ENCODE measurements at regions not wholly inside any gene's neighbourhood (a gene's known extent, or its start where the extent isn't known, plus 50 kb on each side); places are given as distances from the start of the nearest gene placed in this dataset.

GRCh38 chr20:40442181-40442963, 246.7 kb downstream of the MAFB start:
- no peak for DNase-seq

DNA sequence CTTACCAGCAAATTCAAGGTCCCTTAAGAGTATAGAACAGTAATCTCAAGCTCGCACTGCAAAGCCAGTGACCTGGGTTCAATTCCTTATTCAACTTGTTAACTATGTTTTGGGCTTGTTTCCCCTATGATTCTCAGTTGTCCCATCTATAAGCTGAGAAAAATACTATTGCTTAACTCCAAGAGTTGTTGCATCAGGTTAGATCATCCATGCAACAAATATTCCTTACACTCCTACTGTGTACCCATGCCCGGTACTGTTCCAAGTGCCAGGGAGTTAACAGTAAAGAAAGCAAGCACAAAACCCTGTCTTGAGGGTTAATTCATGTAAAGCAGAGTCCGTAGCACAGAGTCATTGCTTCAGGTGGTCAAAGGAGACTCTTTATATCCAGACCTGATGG, 247.3 kb downstream of the MAFB start:
- no peak for DNase-seq

GRCh38 chr20:40438161-40438830, 250.7 kb downstream of the MAFB start:
- no peak for DNase-seq

GRCh38 chr20:40436011-40436410, 253.0 kb downstream of the MAFB start:
- no peak for DNase-seq

DNA sequence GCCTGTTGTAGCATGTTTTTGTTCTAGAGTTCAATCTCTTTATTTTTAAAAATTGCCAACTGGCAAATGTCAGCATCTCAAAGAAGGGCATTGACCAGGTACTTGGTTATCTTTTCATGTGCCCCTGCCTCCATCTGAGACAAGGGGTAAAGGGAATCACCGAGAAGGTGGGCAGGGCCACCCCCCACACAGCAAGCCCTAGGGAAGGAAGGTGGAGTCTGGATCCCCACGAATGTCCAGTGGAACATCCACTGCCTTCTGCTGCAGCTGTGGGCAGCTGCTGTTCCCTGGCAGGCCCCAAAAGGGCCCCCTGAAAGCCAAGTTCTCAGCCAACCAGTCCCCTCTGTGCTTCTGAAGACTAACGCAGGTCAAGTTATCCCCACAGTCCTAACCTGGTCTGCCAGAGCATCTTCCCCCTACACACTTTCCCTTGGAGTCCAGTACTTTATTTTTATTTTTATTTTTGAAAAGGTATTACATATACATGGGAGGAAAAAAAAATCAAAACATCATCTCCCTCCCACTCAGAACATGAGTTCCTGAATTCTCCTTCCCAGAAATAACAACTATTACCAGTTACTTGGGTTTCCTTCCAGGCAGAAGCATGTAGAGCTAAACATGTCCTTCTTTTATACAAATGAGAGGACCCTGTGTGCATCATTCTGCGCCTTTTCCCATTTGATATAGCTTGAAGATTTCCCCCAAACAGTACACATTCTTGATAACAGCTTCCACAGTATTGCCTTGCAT, 253.7 kb downstream of the MAFB start:
- no peak for DNase-seq

DNA sequence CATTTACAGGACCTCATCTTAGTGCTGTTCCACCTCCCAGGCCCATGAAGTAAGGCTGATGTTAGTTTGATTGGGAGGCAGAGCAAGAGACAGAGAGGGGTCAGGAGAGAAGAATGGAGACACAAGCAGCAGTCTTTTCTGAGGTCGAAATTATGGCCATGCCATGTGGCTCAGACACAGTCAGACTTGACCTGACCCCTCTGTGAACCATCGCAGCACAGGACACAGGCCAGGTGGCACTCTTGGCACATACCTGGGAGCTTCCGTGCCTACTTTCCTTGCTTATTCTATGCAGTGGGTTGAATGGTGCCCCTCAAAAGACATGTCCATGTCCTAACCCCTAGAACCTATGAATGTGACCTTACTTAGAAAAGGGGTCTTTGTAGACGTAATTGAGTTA, 254.9 kb downstream of the MAFB start:
- DNase-seq: no peak

- no peak for DNase-seq
These were observed 255.6 kb downstream of the MAFB start for GRCh38 chr20:40433341-40433861.

- DNase-seq: no peak
These were observed 257.4 kb downstream of the MAFB start for GRCh38 chr20:40431611-40432010.

- DNase-seq: no peak
These were observed 257.9 kb downstream of the MAFB start for GRCh38 chr20:40431112-40431511.

DNA sequence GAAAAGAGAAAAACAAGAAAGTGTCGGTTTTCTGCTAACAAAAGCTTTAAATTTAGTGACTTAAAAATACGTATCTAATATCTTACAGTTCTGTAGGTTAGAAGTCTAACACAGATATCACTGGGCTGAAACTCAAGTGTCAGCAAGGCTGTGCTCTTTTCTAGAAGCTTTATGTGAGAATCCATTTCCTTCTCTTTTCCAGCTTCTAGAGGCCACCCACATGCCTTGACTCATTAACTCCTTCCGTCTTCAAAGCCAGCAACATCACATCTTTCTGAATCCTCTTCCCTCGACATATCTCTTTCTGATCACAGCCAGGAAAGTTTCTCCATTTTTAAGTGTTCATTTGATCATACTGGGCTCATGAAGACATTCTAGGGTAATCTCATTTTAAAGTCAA, 262.0 kb downstream of the MAFB start:
- no peak for DNase-seq

- no peak for DNase-seq
These were observed 264.3 kb downstream of the MAFB start for GRCh38 chr20:40424695-40425094.

DNA sequence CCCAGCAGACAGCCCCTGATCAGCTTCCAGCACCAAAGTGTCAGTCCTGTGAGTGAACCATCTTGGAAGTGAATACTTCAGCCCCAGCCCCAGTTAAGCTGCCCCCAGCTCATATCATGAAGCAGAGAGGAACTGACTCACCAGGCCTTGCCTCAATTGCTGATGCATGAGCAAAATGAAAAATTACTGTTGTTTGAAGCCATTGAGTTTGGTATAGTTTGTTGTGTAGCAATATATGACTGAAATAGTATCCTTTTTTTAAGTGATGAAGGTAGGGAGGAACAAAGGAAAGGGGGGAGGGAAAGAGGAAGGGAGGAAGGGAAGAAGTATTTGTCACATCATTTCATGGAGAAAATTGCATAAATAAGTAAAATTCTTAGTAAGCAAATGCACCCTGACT, 266.4 kb downstream of the MAFB start:
- DNase-seq: no peak

GRCh38 chr20:40416274-40416673, 272.8 kb downstream of the MAFB start:
- no peak for DNase-seq

GRCh38 chr20:40414843-40415615, 274.0 kb downstream of the MAFB start:
- no peak for DNase-seq

GRCh38 chr20:40410028-40410427, 279.0 kb downstream of the MAFB start:
- no peak for DNase-seq

GRCh38 chr20:40397467-40397866, 291.6 kb downstream of the MAFB start:
- DNase-seq: no peak

DNA sequence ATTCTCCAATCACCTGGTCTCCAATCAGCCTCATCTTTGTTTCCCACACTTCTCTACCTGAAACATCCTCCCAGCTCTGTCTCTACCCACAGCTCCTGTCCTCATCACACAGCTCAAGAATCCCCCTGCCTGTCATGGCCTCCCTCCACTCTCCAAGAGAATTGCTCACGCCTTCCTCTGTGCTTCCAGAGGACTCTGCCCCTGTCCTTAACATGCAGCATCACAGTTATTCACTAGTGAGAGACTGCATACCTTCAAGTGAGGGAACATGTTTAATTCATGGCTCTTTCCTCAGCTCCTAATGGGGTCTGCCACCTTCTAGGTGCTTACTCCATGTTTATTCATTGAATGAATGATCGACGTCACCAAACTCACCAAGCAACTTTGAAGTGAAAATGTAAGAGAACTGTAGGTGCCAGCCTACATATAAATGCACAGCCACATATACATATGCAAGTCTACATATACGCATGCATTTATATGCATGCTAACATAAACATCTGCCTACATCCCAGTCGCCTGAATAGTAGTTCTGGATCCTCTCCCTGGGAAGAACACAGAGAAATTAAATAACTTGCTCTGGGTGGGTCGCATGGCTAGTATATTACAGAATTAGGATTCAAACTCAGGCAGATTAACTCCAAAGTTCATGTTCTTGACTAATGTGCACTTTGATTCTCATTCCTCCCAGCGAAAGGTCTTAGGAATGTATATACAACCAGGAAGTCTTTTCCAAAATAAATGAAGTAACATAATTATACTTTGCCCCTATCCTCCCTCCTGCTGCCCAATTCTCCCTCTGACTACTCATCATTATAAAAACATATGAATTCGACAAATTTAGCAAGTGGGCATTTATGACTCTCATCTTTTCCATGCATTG, 295.6 kb downstream of the MAFB start:
- no peak for DNase-seq

DNA sequence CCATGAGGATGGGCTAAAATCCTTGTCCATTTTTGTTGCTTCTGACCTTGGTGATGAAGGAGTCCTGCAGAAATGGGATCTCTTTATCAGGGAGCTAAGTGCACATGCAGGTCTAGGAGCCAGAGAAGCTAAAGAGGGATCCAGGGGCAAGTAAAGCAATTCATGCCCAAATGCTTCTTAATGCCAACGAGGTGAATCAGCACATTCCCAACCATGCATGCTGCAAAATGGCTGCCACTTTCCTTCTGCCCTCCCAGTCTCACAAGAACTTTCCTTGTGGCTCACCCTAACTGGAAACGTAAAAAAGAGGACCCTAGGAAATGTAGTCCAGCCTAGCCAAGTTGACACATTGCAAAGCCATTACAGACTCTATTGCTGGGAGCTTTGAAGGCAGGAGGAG, 298.4 kb downstream of the MAFB start:
- DNase-seq: no peak

DNA sequence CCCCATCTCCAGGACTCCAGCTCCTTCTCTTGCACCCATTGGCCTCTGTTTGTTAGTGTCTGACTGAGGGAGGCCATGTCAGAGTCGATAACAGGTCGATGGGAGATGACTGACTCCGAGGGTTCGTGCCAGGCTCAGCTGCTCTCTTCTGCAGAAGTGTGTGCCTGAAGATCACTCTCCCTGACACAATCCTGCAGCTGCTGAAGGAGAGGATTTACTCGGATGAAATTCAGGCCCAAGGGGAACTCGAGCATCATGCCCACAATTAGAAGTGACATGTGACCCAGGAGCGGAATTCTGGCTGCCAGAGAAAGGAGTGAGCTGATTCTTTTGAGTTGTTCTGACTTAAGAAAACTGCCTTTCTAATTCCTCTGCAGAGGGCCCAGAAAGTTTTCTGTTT, 318.2 kb downstream of the MAFB start:
- no peak for DNase-seq

DNA sequence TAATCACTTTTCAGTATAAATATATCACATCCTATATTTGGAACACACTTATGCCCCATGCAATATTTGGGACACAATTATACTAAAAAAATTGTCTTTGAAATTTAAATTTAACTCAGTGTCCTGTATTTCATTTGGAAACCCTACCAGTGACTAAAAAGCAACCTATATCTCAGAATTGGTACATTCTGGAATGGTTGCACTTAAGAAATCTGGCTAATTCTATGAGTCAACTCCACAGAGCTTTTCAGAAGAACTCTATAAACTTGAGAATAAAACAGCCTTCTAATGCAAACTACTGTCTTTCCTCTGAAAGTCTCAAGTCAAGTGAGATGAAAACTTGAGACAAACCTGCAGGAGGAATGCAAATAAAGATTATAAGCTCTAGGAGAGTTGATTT, 320.2 kb downstream of the MAFB start:
- DNase-seq: no peak

DNA sequence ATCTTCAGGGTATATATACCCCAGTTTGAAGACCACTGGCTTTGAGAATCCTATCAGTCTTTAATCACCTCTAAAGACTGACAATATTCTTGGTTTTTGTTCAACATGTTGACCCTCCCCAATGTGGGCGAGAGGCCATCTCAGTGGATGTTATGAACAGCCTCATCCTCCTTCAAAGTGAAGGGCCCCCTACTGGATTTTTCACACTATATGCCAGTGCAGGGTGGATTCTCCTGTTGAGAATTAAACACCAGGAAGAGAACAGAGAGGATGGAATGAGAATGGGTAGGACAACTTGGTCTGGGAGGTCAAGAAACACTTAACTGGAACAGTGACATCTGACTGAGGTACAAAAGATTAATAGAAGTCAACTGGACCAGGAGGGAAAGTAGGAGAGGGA, 327.1 kb downstream of the MAFB start:
- no peak for DNase-seq
